Vagina (tissue), 2 donors: ENCODE measurements at regions not wholly inside any gene's neighbourhood (a gene's known extent, or its start where the extent isn't known, plus 50 kb on each side); places are given as distances from the start of the nearest gene placed in this dataset.

Experiments
- DNase-seq, 2 donors: peaks; one replicate each; pipeline ENCODE4 v3.0.0-alpha.2; 2017; ENCODE audit errors: extremely low spot score in 2 of 2
- H3K27ac ChIP-seq: fragments of 200-600 bp; sonication (generic); one replicate; pipeline ENCODE4 v1.5.1; 2019
- H3K27me3 ChIP-seq: fragments of 200-600 bp; sonication (generic); one replicate; pipeline ENCODE4 v1.5.1; 2019
- H3K36me3 ChIP-seq, 2 donors: fragments of 200-600 bp; sonication (generic); one replicate each; pipeline ENCODE4 v1.5.1; 2017 to 2019
- H3K4me1 ChIP-seq: fragments of 200-600 bp; sonication (generic); one replicate; pipeline ENCODE4 v1.5.1; 2019
- H3K4me3 ChIP-seq, 2 donors: fragments of 200-600 bp; sonication (generic); 1 replicate in 1 of 2; 2 replicates in 1 of 2; pipeline ENCODE4 v1.5.1; 2016 to 2019
- H3K9me3 ChIP-seq: fragments of 200-600 bp; sonication (generic); one replicate; pipeline ENCODE4 v1.5.1; 2019
- POLR2A ChIP-seq, 2 donors: fragments of 450-650 bp; IDR thresholded peaks; one replicate each; pipeline ENCODE4 v1.6.1; 2017; ENCODE audit warnings: antibody characterized with exemption in 2 of 2, mild to moderate bottlenecking in 2 of 2, moderate library complexity in 2 of 2
- POLR2AphosphoS5 ChIP-seq, 2 donors: sonication (generic); formaldehyde crosslinking; IDR thresholded peaks; one replicate each; pipeline ENCODE4 v1.9.0; 2017; ENCODE audit warnings: antibody characterized with exemption in 2 of 2, mild to moderate bottlenecking in 2 of 2, low read depth in 1 of 2; ENCODE audit not compliant: insufficient read depth in 1 of 2
- intact Hi-C: fragments of 100-400 bp; cut with DNase I; formaldehyde crosslinking; loops from one replicate; pipeline ENCODE4 v1.15.1; 2023
- TF ChIP-seq, protein P1 (sequence below), 3 experiments: fragments of 450-650 bp in 2 of 3; fragments of 200-600 bp in 1 of 3; sonication (generic) in 1 of 3; IDR thresholded peaks; one replicate each; pipeline ENCODE4 v1.5.1; 2017 to 2019; ENCODE audit warnings: antibody characterized with exemption in 3 of 3, mild to moderate bottlenecking in 2 of 3, moderate library complexity in 2 of 3

- Histone ChIP-seq H3K4me3 (no peak overlapping the region), H3K27me3 (no peaks in the 10 kb centered on the region), H3K4me1 (no peaks in the 10 kb centered on the region), H3K36me3 (no peaks in the 10 kb centered on the region), H3K27ac (no peak overlapping the region), H3K9me3 (no peaks in the 10 kb centered on the region)
- TF ChIP-seq, protein P1, sequence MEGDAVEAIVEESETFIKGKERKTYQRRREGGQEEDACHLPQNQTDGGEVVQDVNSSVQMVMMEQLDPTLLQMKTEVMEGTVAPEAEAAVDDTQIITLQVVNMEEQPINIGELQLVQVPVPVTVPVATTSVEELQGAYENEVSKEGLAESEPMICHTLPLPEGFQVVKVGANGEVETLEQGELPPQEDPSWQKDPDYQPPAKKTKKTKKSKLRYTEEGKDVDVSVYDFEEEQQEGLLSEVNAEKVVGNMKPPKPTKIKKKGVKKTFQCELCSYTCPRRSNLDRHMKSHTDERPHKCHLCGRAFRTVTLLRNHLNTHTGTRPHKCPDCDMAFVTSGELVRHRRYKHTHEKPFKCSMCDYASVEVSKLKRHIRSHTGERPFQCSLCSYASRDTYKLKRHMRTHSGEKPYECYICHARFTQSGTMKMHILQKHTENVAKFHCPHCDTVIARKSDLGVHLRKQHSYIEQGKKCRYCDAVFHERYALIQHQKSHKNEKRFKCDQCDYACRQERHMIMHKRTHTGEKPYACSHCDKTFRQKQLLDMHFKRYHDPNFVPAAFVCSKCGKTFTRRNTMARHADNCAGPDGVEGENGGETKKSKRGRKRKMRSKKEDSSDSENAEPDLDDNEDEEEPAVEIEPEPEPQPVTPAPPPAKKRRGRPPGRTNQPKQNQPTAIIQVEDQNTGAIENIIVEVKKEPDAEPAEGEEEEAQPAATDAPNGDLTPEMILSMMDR (IDR thresholded peaks at IDR 0.05) = no peak
- TF ChIP-seq POLR2AphosphoS5 (IDR thresholded peaks at IDR 0.05; ENCODE audit: insufficient read depth in 1 of 2, low read depth in 1 of 2) = no peak
- TF ChIP-seq POLR2A (IDR thresholded peaks at IDR 0.05) = no peak
- no peak for DNase-seq
- intact Hi-C loops = no loop called here
These were observed 177.4 kb downstream of the RPIA start for GRCh38 chr2:88868861-88869260.

GRCh38 chr2:88870267-88870839, 178.9 kb downstream of the RPIA start:
- no peak for TF ChIP-seq POLR2A (IDR thresholded peaks at IDR 0.05)
- TF ChIP-seq, protein P1 (IDR thresholded peaks at IDR 0.05) = no peak
- no peak for TF ChIP-seq POLR2AphosphoS5 (IDR thresholded peaks at IDR 0.05; ENCODE audit: insufficient read depth in 1 of 2, low read depth in 1 of 2)
- DNase-seq = no peak
- Histone ChIP-seq H3K36me3 (no peaks in the 10 kb centered on the region), H3K9me3 (no peaks in the 10 kb centered on the region), H3K27ac (no peak overlapping the region), H3K4me1 (no peaks in the 10 kb centered on the region), H3K27me3 (no peaks in the 10 kb centered on the region), H3K4me3 (no peak overlapping the region)
- intact Hi-C loops = no loop called here

DNA sequence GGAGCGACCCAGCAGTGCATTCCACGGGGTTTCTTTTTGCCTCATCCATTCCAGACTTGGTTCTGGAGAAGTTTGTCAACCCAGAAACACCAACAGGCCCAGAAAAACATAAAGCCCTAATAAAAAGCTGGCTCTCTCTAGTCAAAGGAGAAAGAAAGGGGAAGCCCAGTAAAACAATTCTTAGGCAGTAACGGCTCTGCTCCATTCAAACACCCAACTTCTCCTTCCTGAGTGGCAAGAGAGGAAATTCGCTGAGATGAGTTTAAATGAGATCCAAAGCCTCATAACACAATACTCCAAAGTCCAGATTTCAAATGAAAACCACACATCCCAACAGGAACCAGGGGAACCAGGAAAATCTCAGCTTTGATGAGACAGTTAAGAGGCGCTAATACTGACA, 179.9 kb downstream of the RPIA start:
- Histone ChIP-seq H3K4me3 (no peak overlapping the region), H3K36me3 (no peaks in the 10 kb centered on the region), H3K27ac (no peak overlapping the region), H3K4me1 (no peaks in the 10 kb centered on the region), H3K27me3 (no peaks in the 10 kb centered on the region), H3K9me3 (no peaks in the 10 kb centered on the region)
- intact Hi-C loops = no loop called here
- DNase-seq = no peak
- TF ChIP-seq POLR2AphosphoS5 (IDR thresholded peaks at IDR 0.05; ENCODE audit: insufficient read depth in 1 of 2, low read depth in 1 of 2) = no peak
- TF ChIP-seq, protein P1 (IDR thresholded peaks at IDR 0.05) = no peak
- no peak for TF ChIP-seq POLR2A (IDR thresholded peaks at IDR 0.05)

DNA sequence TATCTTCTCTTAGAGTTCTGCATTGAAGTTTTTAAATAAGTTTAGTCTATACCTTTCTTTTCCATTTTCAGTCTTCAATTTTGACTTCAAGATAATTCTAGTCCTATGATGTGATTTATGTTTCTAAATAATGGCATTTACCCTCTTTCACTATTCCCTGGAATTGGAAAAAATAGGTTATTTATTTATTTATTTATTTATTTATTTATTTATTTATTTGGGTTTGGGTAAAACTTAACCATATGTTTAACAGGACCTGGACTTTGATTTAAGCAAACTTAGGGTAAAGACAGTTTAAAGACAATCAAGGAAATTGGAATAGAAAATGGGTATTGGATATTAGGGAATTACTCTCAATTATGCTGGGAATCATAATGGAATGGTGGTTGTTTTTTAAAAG, 182.1 kb downstream of the RPIA start:
- TF ChIP-seq, protein P1 (IDR thresholded peaks at IDR 0.05) = no peak
- TF ChIP-seq POLR2A (IDR thresholded peaks at IDR 0.05) (no peak), POLR2AphosphoS5 (IDR thresholded peaks at IDR 0.05; ENCODE audit: insufficient read depth in 1 of 2, low read depth in 1 of 2) (no peak)
- H3K27ac ChIP-seq = no peak overlapping the region
- DNase-seq = no peak
- H3K27me3 ChIP-seq = no peaks in the 10 kb centered on the region
- H3K36me3 ChIP-seq = no peaks in the 10 kb centered on the region
- intact Hi-C loops = no loop called here
- no peak overlapping the region for H3K4me3 ChIP-seq
- no peaks in the 10 kb centered on the region for H3K9me3 ChIP-seq
- H3K4me1 ChIP-seq = no peaks in the 10 kb centered on the region

- Histone ChIP-seq H3K27ac (no peak overlapping the region), H3K36me3 (no peaks in the 10 kb centered on the region), H3K27me3 (no peaks in the 10 kb centered on the region), H3K4me1 (no peaks in the 10 kb centered on the region), H3K4me3 (no peak overlapping the region), H3K9me3 (no peaks in the 10 kb centered on the region)
- TF ChIP-seq, protein P1 (IDR thresholded peaks at IDR 0.05) = peak; percentile 35 to 53 (median 53)
- no peak for TF ChIP-seq POLR2A (IDR thresholded peaks at IDR 0.05)
- intact Hi-C loops = no loop called here
- DNase-seq = no peak
These were observed 182.7 kb downstream of the RPIA start for GRCh38 chr2:88874063-88874657.
